Mammary epithelial cell (primary cell): ENCODE measurements at regions not wholly inside any gene's neighbourhood (a gene's known extent, or its start where the extent isn't known, plus 50 kb on each side); places are given as distances from the start of the nearest gene placed in this dataset.

Source experiments
- EZH2 ChIP-seq: IDR thresholded peaks from 2 replicates; pipeline ENCODE4 v1.6.1; 2012; ENCODE audit warnings: low read length, inconsistent platforms, borderline replicate concordance
- TF ChIP-seq, protein P1 (sequence below), 2 donors: IDR thresholded peaks in 1 of 2; conservative IDR thresholded peaks in 1 of 2; 2 replicates each; pipeline ENCODE4 v1.5.1; 2011 to 2012; ENCODE audit warnings: inconsistent platforms in 2 of 2, low read length in 2 of 2, mild to moderate bottlenecking in 2 of 2, control low read depth in 1 of 2, low read depth in 1 of 2; ENCODE audit not compliant: insufficient read depth in 1 of 2; ENCODE audit errors: extremely low read depth in 1 of 2

DNA sequence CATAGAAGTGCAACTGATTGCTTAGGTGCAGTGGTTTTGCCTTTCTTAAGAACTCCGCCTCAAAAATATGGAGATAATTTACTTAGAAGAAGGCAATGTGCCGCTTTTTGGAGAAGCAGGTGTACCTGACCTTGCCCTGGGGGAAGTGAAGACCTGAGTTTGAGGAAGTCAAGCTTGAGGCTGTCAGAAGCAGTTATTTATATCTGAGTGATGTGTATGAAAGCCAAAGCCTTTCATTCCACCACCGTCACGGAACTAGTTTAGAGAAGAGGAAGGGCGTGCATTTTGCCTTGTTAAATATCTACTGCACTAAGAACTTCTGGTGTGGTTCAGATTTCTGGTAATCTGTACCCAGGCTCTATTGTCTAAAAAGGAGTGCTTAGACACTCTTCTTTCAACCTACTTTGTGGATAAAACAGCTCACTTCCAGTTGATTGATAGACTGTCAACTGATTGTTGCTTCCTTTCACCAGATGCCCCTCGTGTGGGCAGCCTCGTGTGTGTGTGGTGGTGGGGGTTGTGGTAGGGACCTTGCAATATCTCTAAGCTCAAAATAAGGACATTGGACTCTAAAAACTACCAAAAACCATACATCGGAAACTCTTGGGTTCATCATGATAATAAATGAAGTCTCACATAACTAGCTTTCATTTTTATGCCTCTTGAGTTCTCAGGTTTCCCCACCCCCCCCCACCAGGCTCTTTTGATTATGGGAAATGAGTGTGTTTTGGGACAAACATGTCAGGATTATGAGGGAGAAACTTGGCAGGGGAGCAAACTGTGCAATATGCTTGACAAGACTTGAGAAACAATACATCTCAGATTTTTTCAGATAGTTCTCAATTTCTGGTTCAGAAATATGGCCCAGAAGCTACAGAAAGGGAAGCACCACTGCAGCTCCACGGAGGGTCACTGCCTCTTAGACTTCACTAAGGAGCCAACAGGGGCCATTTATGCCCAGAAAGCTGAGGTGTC lies 78.6 kb downstream of the ARF6 start:
- TF ChIP-seq, protein P1, sequence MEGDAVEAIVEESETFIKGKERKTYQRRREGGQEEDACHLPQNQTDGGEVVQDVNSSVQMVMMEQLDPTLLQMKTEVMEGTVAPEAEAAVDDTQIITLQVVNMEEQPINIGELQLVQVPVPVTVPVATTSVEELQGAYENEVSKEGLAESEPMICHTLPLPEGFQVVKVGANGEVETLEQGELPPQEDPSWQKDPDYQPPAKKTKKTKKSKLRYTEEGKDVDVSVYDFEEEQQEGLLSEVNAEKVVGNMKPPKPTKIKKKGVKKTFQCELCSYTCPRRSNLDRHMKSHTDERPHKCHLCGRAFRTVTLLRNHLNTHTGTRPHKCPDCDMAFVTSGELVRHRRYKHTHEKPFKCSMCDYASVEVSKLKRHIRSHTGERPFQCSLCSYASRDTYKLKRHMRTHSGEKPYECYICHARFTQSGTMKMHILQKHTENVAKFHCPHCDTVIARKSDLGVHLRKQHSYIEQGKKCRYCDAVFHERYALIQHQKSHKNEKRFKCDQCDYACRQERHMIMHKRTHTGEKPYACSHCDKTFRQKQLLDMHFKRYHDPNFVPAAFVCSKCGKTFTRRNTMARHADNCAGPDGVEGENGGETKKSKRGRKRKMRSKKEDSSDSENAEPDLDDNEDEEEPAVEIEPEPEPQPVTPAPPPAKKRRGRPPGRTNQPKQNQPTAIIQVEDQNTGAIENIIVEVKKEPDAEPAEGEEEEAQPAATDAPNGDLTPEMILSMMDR (conservative IDR thresholded peaks at IDR 0.05 in 1 of 2, IDR thresholded peaks at IDR 0.05 in 1 of 2; ENCODE audit: extremely low read depth in 1 of 2, insufficient read depth in 1 of 2, low read depth in 1 of 2, low read length in 2 of 2): no peak
- TF ChIP-seq EZH2: no peak
